HG02763 (cell line): ENCODE measurements at regions not wholly inside any gene's neighbourhood (a gene's known extent, or its start where the extent isn't known, plus 50 kb on each side); places are given as distances from the start of the nearest gene placed in this dataset.
A peak's percentile ranks its signal among the peaks of the same experiment; 100 is the strongest.
"Not testable (repeated sequence)": the region's sequence is repeated elsewhere in the genome, so short reads cannot be mapped to it uniquely, and the experiment has no call there.

ENCODE experiments used
- ATAC-seq: cut with Tn5 transposase; IDR thresholded peaks from one replicate; pipeline ENCODE4 v1.9.1; 2021; ENCODE audit warnings: mild to moderate bottlenecking, moderate library complexity; ENCODE audit not compliant: unreplicated experiment

GRCh38 chr7:113269592-113269991 lies 151.2 kb upstream of the SMIM30 start:
- ATAC-seq = not testable (repeated sequence)

GRCh38 chr7:113268757-113269156 lies 150.4 kb upstream of the SMIM30 start:
- ATAC-seq = no peak

DNA sequence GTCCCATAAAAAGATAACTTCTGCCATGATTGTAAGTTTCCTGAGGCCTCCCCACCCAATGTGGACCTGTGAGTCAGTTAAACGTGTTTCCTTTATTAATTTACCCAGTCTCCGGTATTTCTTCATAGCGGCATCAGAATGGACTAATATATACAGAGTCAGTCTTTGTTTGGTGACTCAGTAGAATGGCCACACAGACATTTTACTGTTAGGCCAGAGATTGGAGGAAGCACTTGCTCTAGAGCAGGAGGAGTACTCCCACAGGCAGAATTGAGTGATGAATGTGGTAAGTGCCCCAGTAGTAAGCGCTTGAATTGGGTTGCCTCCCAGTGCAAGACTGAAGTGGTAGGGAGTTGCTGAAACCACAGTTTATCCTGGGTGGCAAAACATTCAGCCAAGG lies 149.5 kb upstream of the SMIM30 start:
- no peak for ATAC-seq

DNA sequence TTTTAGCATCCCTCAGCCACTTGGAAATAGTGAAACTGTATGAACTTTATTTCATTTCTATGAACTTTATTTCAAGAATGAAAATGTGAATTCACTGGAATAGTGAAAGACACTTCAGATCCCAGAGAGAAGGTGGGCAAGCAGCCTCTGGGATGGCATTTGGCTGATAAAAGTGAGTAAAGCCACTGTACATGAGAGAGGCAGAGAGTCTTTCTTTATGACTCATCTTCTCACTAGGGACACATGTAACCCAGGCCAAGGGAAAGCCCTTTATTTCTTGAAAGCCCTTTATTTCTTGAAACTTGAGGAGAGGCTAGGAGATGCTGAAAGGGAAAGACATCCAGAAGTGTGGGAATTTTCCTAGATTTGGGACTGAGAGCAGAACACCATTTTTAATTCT lies 148.9 kb upstream of the SMIM30 start:
- ATAC-seq = peak; percentile 61

DNA sequence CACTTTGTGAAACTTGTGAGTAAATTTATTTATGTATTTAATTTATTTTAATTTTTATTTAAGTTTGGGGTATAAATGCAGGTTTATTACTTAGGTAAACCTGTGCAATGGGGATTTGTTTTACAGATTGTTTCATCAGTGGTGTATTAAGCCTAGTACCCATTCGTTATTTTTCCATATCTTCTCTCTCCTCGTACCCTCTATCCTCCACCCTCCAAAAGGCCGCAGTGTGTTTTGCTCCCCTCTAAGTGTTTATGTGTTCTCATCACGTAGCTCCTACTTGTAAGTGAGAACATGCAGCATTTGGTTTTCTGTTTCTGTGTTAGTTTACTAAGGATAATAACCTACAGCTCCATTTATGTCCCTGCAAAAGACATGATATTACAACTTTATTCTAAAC lies 145.4 kb upstream of the SMIM30 start:
- no peak for ATAC-seq

GRCh38 chr7:113263215-113263742 lies 144.9 kb upstream of the SMIM30 start:
- ATAC-seq = not testable (repeated sequence)

DNA sequence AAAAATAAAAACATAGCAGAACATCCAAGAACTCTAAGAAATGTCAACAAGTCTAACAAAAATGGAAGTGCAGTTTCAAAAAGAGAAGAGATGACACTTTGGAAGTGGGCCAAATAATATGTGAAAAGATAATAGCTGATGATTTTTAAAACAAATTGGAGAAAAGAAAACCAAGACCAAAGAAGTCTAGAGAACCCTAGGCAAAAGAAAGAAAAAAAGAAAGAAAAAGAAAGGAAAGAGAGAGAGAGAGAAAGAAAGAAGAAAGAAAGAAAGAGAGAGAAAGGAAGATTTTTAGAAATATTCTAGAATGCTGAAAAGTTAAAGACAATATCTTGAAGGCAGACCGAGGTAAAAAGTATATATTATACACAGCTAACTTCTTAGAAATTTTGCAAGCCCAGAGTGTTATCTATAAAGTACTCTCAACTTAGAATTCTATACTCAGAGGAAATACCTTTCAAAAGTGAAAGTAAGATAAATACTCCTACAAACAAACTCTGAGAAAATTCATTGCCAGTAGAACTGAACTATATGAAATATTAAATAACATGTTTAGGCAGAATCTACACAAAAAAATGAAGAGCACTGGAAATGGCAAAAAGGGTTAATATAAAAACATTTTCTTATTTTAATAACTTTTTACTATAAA lies 138.7 kb upstream of the SMIM30 start:
- ATAC-seq = no peak

- ATAC-seq = no peak
Observed at GRCh38 chr7:113247198-113247597, 128.8 kb upstream of the SMIM30 start.

GRCh38 chr7:113246738-113247137 lies 128.4 kb upstream of the SMIM30 start:
- ATAC-seq = no peak

DNA sequence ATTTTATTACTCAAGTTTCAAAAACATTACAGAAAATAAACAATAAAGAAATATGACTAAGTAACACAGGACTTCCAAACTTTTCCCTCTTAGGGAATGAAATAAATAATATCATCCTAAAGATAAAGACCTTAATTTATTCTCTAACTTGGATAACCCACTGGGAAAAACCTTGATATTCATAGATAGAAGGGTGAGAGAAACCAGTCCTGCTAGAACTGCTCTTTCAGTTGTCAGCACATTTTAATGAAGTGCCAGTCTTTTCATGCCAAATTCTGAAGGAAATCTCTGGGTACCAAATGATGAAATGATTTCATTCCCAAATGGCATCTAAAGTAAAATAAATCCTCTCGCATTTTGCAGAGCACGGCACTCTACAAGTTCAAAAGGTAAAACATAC lies 114.5 kb upstream of the SMIM30 start:
- no peak for ATAC-seq

- no peak for ATAC-seq
Observed at GRCh38 chr7:113230691-113231090, 112.3 kb upstream of the SMIM30 start.

- ATAC-seq = no peak
Observed at GRCh38 chr7:113217314-113217713, 99.0 kb upstream of the SMIM30 start.

DNA sequence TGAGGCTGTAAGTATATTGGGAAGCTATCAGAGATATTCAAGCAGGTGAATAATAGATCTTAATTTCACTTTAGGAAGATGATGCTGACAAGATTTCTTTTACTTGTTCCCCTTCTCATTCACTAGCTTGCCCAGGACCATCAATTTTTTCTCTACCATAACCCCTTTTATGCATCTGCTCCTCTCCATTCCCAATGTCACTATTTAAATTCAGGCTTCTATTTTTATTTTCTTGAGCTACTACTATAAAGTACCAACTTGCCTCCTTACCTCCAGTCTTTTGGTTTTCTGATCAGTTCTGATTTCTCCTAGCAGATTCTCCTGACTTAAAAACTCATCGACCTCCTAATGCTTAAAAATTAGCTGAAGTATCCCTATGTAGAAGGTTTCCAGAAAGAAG lies 97.7 kb upstream of the SMIM30 start:
- ATAC-seq = no peak

DNA sequence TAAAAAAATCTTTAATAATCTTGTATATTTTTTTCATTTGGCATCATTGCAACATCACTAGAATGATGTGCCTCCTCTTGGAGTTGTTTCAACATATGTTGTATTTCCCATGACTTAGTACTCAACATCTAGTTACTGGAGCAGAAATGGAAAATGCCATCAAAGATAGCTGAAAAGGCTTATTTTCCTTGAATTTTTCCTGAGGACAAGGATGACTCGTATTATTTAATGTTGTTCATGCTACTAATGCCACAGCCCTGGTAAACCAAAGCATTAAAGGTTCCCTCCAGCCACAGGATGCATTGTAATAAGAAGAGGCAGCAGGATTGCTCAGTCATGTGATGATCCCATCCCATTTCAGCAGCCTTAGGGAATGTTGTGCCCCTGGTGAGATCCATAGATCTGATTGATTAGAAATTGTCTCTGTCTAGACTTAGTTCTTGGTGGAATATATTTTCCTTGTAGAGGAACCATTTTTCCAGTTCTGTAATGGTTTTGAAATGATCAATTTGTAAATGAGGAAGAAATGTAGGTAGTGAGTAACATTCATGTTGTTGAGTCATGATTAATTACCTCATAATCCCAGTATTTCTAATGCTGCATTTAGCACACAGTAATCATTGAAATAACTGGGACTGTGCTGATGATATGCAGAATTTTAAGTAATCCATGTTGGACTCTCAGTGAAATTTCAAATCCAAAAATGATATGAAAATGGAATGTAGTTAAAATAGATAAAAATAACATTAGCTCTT lies 91.3 kb upstream of the SMIM30 start:
- no peak for ATAC-seq

DNA sequence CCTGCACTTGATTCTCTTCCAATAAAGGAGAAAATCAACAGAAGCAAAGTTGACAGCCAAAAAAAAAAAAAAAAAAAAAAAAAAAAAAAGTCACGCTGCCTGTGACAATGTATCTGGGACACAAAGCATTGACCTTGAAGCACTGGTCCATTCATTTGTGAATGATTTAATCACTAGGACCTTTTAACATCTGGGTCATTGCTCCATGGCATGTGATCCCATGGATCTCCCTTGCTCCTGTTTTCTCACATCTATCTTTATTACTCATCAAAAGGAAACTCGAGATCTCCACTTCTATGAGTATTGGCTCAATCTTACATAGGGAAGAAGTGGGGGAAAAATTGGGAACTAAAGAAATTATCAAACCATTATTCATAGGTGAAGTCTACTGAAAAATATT lies 89.6 kb upstream of the SMIM30 start:
- ATAC-seq = no peak

DNA sequence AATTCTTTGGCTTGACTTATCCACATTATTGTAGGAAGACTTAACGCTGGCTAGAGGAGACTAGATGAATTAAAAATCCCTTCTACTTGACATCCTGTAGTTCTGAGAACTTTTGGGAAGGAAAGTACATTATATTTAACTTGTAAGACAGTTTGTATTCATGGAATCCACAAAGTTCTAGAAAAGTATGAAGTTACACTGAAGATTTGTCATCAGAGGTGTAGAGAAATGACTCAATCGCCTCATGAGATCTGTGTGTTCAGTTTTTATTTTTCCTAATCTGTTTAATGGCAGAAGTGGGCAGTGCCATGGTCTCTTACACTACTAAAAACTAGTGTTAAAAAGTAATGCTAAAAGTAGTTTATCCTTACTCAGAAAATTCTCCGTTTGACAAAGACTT lies 89.1 kb upstream of the SMIM30 start:
- no peak for ATAC-seq

DNA sequence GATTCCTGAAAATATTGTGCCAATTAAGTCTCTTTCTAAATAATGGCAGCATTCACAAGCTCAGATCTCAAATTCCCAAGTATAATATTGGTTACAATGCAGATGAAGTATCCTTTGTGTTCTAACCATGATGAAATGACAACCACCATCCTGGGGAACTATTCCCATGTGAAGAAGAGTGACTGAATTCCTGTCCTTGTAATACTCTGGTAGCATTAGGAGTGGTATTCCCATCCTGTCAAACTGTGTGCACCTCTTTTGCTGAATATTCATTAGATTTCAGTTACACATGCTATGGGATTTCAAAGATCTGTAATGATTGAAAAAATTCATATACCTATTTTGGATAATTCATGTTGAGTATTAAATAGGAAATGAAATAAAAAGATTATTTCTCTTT lies 86.1 kb upstream of the SMIM30 start:
- no peak for ATAC-seq

GRCh38 chr7:113202284-113202683 lies 83.9 kb upstream of the SMIM30 start:
- no peak for ATAC-seq

DNA sequence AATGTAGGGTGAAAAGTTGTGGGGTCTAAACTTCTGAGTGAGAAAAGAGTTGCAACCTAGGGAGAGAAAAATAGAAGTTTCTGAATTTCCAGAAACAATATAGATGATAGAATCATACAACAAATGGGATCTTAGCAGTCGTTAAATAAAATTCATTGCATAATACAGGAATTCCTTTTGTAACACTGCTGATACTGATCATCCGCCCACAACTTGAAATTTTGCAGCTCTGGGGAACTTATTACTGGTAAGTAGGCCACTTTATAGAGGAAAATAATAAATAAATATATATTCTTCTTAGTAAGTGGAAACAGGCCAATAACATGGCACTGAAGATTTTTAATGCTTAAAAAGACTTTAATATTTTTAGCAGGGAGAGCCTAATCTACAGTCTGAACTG lies 81.9 kb upstream of the SMIM30 start:
- ATAC-seq = no peak

GRCh38 chr7:113199841-113200240 lies 81.5 kb upstream of the SMIM30 start:
- no peak for ATAC-seq

DNA sequence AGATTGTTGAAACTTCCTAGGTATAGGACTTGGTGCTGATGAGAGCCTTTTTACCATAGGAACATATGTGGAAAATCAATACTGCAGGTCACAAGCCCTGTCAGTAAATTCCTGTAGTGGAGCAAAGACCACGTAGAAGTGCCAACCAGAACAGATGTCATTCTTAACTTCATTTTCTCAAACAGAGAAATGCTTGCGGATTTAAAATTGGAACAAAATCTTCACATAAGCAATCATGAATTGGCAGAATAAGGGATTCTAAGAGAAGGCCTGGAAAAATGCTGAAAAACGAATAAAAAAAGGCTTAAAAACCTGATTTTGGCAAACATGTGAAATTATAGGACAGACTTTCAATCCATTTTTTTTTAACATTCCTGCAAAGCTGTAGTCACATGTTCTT lies 80.8 kb upstream of the SMIM30 start:
- ATAC-seq = no peak

GRCh38 chr7:113198226-113198625 lies 79.9 kb upstream of the SMIM30 start:
- ATAC-seq = no peak
